Myocyte (in vitro differentiated cells): ENCODE measurements at regions not wholly inside any gene's neighbourhood (a gene's known extent, or its start where the extent isn't known, plus 50 kb on each side); places are given as distances from the start of the nearest gene placed in this dataset.
"Not testable (repeated sequence)": the region's sequence is repeated elsewhere in the genome, so short reads cannot be mapped to it uniquely, and the experiment has no call there.

Experiments used
- DNase-seq: peaks from one replicate; pipeline ENCODE4 v3.0.0-alpha.2; 2012; ENCODE audit warnings: low read depth

DNA sequence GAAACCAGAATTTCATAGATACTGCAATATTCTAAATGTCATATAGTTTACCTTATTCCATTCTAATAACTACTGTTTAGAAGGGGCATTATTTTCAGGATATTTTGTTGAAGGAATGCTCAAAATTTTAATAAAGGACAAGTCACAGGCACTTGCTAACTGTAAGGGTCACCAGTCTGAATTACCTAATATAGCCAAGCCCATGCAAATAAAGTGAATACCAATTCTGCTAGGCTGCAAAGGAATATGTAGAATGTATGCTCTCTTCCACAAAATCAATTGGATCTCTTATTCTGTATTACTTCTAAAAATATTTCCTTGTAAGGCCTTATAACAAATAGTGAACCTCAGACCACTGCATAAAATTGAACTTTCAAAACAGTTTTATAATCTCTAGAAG is 52.3 kb upstream of the FAT4 start:
- DNase-seq: no peak

DNA sequence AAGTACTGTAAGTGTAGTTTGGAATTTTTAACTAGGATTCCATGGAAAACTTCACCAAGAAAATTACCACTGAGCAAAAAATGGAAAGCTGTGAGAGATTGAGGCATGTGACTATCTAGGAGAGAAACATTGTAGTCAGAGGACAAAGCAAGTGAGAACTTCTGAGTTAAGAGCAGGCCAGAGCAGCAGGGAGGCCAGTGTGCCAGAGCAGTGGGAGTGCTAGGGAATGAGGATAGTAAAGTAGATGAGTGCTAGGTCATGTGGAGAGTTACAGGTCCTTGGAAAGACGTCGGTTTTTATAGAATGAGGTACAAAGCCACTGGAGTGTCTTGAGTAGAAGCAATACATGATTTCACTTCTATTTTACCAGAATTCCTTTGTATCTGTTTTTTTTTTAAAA is 52.7 kb upstream of the FAT4 start:
- no peak for DNase-seq

DNA sequence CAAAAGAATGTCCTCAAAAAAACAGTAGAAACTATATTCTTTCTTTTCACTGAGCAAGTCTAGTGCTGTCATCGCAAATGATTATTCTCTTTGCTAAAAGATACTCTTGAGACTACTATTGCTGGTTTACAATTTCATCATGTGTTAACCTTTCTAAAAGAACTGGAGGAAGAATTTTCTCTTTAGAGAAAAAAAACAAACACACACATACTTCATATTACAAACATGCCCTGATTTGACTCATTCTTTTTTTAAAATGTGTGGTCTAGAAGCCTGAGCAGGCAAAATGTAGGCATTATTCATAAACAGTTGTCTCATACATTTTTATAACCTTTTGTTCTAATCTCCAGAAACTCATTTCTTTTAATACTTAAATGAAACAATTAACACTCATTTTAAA is 60.6 kb upstream of the FAT4 start:
- peak; percentile 17 for DNase-seq

DNA sequence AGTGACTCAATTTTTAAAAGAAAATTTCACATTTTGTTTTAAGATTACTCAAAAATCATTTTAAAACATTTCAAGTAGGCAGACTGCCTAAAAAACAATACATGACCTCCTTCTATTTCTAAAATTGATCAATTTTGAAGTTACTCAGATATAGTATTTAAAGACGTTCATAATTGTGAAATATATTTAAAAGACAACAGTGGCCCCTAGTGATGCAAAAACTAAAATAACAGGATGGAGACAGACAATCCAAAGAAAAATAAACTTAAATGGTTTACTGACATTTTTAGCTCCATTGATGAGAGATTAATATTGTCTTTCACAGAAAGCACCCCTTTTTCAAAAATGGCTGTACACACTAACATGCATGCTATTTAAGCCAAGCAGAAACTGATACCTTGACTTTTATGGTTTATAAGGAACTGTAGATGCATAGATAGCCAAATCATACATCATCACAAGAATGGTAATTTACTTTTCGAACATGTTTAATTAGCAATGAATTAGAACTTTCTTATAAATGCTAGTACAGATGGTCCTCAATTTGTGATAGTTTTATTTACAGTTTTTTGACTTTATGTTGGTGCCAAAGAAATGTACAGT is 69.8 kb upstream of the FAT4 start:
- DNase-seq: peak; percentile 44

DNA sequence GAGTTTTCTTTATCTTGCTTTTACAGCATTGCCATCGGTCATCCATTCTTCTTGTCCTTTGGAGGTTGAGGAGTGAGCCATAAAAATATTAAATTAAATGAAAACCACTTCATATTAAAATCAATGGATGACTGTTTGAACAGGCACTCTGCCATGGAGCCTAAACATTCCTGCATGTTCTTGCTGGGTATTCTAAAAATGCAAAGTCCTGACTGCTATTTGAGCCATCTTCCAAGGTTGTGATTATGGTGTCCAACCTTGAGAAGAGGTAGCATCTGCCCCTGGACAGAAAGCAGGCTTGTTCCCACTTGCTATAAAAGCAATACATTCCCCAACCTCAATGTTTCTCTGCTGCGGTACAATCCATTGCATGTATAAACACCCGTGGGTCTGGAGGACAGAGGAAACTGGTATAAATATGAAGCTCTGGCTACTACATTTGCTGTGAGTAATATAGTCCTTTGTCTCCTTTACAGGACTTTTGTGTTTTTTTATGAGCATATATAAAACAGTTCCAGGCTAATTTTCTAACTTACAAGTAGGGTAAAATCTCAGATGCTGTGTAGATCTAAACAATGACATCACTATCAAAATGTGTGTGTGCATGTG is 70.9 kb upstream of the FAT4 start:
- no peak for DNase-seq

DNA sequence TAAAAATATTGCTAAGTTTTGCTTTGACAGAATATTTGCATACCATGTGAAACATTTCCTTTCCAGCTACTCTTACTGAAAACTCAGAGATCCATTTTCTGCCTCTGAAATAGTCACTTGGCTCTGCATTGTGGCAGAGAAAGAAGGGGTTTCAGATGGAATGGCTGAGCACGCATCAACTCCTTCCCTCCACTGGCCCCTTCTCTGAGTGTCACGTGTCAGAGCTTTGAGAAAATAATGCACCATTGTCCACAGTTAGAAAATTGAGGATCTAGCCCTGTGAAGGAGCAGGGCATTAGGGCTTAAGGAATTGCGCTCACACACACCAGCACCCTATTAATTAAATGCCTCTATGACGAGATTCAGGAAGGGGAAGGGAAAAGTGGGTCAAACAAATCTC is 78.8 kb upstream of the FAT4 start:
- DNase-seq: no peak

DNA sequence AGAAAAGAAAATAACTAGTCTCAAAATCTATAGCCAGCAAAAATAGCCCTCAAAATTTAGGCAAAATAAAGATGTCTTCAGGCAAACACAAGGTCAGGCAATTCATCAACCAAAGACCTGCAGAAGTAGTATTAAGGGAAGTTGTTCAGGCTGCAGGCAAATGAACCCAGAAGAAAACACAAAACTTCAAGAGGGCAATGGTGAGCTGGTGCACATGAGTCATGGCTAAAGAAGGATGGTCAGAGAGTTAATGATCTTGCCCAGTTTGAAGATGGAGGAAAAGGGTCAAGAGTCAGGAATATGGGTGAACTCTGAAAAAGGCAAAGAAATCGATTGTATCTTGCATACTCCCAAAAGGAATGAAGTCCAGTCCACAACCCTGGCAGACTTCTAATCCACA is 83.1 kb upstream of the FAT4 start:
- no peak for DNase-seq

DNA sequence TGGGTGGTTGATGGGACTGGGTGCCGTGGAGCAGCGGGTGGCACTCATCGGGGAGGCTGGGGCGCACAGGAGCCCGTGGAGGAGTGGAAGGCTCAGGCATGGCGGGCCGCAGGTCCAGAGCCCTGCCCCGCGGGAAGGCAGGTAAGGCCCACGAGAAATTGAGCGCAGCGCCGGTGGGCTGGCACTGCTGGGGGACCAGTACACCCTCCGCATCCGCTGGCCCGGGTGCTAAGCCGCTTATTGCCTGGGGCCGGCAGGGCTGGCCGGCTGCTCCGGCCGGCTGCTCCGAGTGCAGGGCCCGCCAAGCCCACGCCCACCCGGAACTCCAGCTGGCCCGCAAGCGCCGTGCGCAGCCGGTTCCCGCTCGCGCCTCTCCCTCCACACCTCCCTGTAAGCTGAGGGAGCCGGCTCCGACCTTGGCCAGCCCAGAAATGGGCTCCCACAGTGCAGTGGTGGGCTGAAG is 85.1 kb upstream of the FAT4 start:
- DNase-seq: no peak

DNA sequence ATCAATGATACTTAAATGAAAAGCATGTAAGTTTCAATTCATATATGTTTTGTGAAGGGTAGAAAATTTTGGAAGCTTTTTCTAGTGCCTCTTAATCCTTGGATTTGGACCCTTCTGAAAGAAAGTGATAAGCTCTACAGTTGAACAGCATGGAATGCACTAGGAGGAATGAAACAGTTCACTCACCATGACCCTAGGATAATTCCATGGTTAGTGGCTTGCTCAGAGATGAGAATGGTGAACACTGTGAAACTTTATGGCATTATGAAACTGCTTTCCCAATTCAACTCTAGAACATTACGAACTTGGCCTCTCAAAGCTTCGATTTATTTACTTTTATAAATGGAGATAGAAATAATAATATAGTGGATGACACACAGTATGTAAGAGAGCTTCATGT is 88.9 kb upstream of the FAT4 start:
- DNase-seq: no peak

DNA sequence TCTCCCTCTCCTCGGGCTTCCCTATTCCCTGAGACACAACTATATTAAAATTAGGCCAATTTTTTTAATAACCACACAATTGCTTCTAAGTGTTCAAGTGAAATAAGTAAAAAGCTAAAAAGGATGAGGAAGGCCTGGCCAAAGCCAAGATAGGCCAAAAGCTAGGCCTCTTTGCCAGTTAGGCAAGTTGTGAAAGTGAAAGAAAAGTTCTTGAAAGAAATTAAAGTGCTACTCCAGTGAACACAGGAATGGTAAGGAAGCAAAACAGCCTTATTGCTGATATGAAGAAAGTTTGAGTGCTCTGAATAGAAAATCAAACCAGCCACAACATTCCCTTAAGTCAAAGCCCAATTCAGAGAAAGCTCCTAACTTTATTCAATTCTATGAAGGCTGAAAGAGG is 114.2 kb upstream of the FAT4 start:
- no peak for DNase-seq

DNA sequence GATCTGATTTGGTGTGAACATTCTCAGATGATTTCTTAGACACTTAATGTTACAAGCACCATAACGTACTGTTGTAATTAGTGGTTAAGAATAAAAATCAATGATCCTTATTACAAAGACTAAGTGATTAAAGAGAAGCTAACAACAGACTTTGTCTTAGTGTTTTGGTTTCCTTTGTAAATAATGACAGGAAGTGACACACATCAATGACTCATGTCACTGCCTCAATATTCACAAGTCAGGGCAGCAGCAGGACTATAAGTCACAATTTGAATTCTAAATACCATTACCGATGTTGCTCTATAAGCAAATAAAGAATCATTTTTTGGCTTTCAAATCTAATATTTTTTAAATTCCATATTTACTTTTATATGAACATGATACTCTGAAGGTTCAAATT is 115.8 kb upstream of the FAT4 start:
- no peak for DNase-seq

DNA sequence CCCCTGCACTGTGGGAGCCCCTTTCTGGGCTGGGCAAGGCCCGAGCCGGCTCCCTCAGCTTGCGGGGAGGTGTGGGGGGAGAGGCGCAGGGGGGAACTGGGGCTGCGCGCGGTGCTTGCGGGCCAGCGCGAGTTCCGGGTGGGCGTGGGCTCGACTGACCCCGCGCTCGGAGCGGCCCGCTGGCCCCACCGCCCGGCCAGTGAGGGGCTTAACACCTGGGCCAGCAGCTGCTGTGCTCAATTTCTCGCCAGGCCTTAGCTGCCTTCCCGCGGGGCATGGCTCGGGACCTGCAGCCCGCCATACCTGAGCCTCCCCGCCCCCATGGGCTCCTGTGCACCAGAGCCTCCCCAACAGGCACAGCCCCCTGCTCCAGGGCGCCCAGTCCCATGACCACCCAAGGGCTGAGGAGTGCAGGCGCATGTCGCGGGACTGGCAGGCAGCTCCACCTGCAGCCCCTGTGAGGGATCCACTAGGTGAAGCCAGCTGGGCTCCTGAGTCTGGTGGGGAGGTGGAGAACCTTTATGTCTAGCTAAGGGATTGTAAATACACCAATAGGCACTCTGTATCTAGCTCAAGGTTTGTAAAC is 122.8 kb upstream of the FAT4 start:
- DNase-seq: not testable (repeated sequence)

DNA sequence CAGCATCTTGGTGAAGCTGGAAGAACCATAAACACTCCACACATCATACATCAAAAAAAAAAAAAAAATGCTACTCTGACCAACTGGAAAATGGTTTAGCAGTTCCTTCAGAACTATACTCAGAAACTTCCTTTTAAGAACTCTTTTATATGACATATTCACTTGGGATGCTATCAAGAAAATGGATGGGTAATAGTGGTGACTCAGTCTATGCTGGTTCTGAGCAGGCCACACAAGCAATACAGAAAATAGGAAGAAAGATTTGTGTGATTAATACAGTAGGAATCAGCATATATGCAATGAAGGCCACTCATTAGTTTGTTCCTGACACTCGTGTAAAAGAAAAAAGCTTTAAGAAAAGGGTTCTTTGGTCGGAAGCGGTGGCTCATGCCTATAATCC is 123.5 kb upstream of the FAT4 start:
- DNase-seq: no peak

DNA sequence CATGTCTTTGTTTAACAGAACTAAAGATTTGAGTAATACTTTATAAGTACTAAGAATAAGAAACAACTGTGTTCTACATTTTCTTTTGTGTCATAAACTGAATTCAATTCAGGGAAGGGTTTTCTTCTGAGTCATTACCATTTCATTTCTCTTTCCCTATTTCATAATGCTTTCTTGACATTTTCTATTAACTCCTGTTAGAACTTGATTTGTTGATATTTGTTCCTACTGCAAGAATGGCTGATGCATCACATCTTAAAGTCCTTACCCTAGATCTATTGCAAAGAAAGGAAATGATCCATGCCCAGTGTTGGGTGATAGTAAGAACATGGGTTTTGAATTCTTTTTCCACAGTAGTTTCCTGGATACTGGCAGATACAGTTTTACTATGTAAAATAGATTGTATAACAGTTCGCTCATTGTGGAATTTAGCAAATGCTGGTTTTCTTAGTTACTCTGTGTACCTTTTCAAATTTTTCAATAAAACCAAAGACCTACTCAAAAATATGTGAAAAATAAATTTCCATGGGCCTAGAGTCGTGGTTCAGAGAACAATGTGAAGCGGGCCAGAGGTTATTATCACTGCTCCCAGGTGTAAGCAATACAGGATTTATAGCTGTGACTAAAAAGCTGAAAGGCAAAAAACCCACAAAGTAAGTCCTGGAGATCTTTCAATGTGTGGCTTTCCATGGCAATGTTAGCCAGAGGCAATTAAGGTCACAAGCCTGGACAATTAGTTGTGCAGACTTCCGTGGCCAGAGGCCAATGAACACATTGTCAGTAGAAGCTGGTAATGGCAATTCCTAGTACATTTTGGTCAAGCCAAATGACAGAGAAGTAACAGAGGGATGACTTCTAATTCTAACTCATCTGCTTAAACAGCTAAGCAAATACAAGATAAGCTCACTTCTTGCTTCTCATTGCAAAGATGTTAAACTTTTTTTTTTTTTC is 127.3 kb upstream of the FAT4 start:
- peak; percentile 24 for DNase-seq

DNA sequence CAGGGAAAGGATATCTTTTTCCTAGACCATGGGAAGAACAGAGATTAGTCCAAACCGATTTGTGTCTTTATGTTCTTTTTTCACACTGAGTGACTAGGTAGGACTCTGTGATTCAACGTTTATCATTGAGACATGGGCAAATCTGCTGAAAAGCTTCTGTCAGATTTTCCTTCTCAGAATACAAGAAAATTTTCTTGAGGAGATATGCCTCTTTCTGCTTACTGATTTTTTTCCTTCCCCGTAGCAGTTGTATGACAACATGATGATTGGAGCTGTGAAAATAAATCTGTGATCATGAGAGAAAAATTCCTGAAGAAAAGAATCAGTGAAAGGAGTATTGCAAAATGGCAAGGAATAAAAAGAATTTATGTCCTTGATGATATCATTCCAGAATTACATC is 130.6 kb upstream of the FAT4 start:
- no peak for DNase-seq

DNA sequence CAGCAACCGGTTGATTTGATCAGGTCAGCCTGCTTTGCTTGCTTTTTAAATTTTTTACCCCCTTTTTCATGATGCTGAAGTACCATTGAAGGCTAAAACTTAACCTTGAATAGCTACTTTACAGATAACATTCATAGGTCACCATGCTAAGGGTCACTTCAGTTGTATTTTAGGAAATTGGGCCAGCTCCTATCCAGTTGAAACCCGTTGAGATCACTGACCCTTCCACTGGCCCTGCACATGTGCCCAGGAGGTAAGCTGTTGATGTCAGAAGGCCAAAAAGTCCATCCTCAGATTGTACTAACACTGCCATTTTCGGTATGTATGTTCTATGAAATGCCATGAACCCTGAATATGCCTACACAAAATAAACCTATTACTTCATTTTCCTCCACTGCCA is 133.0 kb upstream of the FAT4 start:
- no peak for DNase-seq

DNA sequence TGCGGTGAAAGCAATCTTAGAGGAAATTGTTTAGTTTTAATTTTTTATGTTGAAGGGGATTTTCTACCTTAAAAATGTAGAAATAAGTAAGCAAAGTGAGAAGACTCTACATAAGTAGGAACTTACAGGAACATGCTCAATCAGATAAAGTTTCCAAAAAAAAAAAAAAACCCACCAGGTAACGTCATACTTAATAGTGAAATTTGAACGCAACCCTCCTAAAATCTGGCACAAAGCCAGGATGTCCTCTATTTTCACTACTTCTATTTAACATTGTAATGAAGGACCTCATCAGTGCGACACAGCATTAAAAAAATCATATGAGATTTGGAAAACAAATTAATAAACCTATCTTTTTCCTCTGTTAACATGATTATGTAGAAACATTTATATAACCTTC is 135.0 kb upstream of the FAT4 start:
- no peak for DNase-seq

DNA sequence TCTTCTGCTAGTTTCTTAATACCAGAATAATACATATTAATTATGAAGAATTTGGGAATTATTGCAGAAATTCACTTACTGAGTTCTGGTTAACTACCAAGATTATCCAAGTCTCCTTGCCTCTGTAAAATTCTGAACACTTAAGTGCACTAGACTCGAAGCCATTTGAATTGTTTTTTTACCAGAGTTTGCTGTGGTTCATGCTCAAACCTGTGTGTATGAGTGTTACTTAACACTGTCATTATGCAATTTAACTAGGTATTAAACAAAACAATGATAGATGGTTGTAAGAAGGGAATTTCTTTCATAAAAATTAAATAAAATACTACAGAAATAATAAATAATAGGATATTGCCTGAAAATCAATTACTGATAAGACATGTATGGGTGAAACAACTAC is 145.6 kb upstream of the FAT4 start:
- no peak for DNase-seq

DNA sequence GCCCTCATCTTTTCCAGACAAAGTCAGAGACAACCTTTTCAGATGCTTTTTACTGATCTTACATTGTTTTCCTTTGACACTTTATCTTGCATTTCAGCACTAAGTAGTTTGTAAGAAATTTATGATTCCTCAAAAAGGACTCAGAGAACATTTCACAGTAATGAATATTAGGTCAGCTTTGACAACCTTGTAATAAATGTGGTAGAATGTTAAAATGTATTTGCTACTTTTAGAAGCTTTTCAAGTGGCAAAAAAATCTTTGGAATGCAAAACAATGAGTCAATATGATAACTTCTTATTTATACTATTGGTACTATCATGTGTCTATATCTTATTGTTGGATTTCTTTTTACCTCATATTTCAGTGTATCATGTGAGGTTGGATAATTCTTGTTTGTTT is 146.2 kb upstream of the FAT4 start:
- DNase-seq: no peak

DNA sequence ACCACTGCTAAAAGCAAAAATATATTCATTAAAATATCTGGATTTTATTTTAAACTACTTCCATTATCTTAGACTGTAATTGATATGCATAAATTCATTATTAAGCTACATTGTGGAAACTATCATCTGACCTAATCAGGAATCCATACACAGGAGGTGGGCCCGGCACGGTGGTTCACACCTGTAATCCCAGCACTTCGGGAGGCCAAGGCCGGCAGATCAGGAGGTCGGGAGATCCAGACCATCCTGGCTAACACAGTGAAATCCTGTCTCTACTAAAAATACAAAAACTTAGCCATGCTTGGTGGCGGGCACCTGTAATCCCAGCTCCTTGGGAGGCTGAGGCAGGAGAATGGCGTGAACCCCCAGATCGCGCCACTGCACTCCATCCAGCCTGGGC is 148.7 kb upstream of the FAT4 start:
- DNase-seq: not testable (repeated sequence)

DNA sequence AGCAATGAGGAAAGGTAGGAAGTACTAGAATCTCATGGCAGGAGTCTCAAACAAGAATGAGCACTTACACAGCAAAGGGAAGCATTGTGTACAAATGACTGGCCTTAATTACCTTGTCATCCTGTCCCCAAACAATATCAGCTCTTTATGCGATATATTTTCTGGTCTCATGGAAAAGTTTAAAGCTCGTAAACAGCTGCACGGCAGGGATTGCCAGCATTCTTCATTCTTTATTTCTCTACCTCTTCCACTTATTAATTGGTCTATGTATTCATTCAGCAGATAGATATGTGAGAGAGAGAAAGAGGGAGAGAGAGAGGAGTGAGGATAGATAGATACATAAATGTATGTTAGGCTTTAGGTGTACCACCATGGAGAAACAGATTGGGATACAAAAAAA is 155.8 kb upstream of the FAT4 start:
- DNase-seq: no peak

DNA sequence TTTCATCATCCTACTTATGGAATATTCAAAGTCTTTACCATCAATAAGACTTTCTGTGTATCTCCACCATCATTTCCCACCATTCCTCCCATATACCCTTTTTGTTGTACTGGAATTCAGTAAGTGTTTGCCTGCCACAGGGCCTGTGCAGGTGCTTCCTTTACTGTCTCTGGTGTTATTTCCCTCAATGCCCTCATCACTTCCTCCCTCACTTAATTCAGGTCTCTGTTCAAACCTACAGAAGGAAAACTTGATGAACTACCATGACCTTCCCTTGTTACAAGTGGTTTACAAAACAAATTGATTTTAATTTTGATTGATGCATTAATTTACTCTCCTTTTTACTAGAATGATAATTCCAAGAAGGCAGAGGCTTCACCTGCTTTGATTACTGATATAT is 159.5 kb upstream of the FAT4 start:
- no peak for DNase-seq
